NCI-H2107 (cell line): ENCODE measurements at regions not wholly inside any gene's neighbourhood (a gene's known extent, or its start where the extent isn't known, plus 50 kb on each side); places are given as distances from the start of the nearest gene placed in this dataset.

Source experiments
- DNase-seq: peaks from one replicate; lab custom pipeline; 2025; lab: John Stamatoyannopoulos, UW

DNA sequence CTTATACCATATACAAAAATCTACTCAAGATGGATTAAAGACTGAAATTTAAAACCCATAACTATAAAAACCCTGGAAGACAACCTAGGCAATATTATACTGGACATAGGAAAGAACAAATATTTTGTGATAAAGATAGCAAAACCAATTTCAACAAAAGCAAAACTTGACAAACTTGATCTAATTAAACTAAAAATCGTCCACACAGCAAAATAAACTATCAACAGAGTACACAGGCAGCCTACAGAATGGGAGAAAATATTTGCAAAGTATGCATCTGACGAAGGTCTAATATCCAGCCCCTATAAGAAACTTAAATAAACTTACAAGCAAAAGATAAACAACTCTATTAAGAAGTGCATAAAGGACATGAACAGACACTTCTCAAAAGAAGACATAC is 240.1 kb downstream of the HGF start:
- DNase-seq = no peak

DNA sequence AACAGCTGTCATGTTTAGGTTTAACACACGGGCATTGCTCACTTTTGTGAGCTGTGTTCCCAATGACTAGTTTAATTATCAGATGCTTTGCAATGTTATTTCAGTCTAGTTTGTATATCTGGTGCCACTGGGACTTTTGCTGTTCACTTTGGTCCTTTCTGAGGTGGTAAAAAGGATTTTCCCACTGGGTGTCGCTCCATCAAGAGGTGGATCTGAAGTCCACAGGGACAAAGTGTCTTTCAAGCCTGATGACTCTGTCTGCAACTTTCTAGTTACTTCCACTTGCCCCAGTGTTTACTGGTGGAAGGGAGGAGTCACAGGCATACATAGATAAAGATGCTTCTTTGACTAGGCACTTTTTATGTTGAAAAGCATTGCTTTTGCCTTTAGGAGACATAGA is 242.2 kb downstream of the HGF start:
- no peak for DNase-seq

DNA sequence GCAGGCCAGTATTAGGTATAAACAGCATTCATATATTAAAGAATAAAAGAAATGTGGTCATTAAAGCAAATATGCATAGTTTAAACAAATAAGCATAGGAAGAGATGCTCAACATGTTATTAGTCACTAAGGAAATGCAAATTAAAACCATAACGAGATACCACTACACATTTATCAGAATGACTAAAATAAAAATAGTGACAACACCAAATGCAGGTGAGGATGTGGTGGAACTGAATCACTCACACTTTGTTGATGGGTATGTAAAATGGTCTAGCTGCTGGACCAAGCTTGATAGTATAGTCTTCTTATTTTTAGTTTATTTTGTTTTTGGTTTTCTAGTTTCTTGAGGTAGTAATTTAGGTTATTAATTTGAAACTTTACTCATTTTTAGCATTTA is 242.9 kb downstream of the HGF start:
- no peak for DNase-seq

DNA sequence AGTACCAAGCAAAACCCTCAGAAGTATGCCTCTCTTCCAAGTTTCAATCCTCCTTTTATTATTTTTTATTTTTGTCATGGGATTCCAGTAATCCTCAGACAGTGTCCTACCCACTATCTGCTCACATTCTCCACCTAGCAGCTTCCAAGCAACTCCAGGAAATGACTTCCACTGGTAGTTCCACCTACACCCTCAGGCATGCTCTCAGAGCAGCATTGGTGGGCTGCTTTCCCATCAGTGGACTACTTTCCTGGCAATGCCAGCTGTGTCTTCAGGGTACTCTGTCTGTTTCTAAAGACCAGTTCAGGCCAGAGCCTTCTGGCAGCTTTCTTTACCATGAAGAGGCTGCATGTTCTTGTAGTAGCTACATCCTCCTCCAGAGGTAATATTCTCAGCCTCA is 244.0 kb downstream of the HGF start:
- DNase-seq = no peak

DNA sequence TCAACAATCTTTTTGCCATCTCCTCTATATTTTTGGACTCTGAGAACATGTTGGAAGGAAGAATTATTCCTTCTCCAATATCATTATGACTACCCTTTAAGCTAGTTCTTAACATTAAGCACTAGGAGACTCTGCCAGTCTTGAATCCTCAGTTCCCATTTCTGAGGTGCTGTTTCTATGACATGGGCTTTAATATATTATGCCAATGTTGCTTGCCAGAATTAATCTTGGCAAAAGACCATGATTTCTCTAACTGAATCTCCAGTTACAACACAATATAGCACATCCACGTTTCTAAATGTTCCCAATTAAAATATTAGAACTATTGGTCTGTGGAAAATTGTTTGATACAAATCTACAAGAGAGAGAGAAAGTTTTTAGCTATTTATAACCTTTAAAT is 250.0 kb downstream of the HGF start:
- DNase-seq = no peak

DNA sequence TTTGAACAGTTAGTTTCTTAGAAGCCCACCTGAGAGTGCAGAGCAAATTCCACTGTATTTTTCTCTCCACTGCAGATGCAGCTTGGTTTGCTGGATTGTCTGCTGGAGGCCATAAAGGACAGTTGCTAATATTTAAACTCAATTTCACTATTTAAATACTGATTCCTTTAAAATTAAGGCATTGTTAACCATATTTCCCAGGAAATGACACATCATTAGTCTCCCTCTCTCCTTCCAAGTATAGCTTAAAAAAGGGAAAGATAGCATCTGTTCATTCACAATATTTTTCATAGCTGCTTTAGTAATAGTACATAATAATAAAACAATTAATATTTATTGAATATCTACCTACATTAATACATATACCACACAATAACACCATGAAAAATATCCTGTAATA is 252.9 kb downstream of the HGF start:
- DNase-seq = no peak

DNA sequence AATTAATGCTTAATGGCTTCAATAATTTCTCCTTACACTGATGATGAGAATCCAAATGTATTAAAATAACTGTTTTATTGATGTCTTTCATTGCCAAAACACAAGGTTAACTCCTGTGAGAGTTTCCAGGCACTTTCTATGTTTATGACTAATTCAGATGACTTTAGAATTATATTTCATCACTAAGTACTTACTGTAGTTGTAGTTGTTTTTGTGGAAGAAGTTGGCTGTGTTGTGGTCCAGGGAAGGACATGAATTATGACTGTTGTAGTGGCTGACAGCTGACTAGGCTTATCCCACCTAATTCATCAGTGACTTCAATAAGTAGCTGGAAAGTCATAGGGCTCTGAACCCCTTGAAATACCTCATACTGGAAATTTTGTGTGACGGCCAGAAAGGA is 254.8 kb downstream of the HGF start:
- DNase-seq = no peak

DNA sequence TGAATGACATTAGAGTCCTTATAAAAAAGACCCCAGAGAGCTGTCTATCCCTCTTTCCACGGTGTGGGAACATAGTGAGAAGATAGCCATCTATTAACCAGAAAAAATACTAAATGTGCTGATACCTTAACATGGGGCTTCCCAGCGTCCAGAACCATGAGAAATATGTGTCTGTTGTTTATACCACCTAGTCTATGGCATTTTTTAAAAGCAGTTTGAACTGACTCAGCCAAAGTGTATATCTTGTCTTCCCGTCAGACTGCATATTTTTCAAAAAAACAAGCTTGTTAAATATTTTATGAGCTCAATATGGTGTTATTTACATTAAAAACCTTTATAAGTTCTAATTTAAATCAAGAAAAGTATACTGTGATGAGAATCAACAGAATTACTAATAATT is 255.3 kb downstream of the HGF start:
- DNase-seq = no peak

DNA sequence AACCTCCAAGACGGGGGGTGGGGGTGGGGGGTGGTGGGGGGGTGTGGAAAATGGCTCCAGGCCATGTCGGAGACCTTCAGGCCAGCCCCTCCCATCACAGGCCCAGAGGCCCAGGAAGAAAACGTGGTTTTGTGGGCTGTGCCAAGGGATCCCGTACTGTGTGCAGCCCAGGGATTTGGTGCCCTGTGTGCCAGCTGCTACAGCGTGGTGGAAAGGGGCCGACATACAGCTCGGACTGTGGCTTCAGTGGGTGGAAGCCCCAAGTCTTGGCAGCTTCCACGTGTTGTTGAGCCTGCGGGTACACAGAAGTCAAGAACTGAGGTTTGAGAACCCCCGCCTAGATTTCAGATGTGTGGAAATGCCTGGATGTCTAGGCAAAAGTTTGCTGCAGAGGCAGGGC is 259.7 kb downstream of the HGF start:
- DNase-seq = no peak

DNA sequence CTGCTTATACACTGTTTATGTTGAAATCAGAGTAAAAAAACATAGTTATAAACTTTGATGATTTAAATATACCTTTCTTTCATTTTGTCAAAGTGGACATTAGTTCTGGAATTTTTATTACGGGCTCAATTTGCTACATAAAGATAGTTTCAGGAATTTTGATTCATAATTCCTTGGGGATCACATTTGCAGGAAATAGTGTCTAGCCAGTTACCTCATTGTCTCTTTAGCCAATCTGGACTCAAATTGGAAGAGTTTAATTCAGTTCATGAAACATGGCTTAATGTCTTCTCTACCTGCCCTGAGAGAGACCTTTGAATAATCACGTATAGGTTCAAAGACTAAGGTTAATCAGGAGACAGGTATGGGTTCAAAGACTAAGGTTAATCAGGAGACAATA is 262.6 kb downstream of the HGF start:
- no peak for DNase-seq

DNA sequence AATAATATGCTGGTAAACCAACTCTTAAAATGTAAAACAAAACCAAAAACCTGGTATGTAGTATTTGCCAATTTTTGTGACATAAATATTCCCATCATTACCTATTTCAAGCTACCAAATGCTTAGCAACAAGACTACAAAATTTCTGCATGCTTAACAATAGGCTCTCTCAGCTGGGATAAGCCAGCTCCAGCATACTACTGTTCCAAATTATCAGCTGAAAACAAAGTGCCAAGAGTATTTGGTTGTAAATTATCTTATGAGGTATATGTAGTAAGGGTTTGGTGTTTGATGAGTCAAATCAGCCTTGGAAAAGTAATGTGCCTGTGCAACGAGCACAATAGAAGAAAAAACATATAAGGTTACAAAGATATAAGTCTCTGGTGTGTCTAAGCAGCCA is 263.2 kb downstream of the HGF start:
- no peak for DNase-seq

DNA sequence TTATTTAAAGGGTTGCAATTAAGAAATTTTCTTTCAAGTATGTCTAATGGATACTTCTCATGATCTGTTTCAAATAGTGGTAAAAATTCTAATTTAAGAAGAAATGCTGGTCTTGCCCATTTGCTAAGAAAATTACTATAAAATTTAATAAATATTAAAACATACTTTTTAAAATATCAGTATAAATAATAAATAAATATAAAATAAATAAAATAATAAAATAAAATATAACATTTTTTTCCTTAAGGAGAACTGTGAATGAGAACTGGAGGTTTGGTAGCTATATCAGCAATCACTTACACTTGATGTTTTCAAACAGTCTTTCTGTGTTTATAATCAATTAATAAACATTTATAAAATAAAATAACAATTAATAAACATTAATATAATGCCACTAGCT is 266.1 kb downstream of the HGF start:
- DNase-seq = no peak

DNA sequence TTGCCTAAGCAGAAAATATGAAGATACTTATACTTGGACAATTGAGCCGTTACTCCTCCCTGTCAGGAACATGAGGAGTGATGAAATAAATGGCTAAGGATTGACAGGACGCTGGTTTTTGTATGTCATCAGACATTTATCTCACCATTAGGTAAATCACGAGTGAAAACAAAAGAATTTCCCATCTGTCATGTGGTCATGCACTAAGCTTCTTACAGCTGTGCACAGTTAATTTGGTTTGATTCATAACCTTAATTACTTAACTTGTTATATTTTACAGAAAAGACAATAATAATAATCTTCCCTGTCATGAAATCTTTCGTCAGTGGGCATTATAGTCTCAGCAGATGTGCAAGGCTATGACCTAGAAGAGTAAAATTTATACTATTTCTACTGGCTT is 266.5 kb downstream of the HGF start:
- no peak for DNase-seq

DNA sequence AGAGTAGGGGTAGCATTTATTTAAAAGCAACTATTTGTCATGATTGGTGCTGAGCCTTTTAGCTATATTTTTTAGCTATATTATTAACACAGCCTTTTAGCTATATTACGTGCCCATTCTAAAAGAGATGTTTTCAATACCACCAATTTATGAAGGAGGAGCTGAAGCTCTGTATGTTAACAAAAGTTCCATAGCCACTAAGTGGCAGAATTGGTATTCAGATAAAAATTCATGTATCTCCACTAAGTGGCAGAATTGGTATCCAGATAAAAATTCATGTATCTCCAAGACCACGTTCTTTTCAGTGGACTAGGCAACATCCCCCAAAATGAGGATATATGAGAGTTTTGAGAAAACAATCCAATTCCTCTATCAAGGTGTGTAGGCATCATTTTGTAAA is 268.6 kb downstream of the HGF start:
- no peak for DNase-seq

DNA sequence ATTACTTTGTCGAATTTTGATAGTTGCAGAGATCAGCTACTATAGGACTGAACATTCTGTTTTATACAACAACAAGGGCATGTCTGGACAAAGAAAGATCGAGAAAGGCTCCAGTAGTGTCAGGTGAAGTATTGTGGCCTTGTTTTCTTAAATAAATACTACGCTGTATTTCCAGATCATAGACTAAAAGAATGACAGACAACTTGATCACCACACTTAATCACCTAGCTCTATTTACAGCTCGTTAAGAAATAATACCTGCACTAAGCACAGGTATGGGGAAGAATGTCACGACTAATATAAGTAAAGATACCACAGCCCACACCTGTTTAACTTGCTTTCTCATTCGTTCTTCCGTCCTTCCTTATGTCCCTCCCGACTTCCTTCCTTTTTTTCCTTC is 269.2 kb downstream of the HGF start:
- DNase-seq = no peak

DNA sequence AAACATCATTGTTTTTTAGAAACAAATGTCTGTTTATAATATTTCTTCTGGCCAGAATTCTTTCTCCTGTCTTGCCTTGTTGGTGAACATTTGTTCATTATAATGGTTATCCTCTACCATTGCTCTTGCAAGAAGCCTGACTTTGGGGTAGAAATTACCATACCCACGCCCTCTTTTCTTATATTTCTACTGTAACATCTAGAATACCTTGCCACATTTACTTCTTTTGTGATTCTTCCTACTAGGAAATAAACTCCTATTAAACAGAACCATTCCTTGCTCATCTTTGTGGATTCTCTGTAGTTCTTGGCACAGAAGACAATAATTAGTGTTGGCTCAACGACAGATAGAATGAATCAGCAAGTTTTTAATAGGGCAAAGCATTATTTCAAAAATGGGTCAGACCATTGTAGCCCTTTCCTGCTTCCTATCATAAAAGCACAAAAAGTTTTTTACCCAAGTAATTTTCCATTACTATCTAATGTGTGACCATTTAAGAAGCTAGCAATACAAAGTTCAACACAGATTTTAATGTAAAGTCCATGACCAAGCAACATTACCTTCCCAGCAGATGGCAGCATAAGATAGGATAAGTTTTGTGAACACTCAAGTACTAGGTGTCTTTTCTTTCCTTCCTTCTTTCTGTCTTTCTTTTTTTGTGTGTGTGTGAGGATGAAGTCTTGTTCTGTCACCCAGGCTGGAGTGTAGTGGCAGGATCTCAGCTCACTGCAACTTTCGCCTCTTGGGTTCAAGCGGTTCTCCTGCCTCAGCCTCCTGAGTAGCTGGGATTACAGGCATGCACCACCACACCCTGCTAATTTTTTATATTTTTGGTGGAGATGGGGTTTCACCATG is 270.4 kb downstream of the HGF start:
- DNase-seq = peak; percentile 84

DNA sequence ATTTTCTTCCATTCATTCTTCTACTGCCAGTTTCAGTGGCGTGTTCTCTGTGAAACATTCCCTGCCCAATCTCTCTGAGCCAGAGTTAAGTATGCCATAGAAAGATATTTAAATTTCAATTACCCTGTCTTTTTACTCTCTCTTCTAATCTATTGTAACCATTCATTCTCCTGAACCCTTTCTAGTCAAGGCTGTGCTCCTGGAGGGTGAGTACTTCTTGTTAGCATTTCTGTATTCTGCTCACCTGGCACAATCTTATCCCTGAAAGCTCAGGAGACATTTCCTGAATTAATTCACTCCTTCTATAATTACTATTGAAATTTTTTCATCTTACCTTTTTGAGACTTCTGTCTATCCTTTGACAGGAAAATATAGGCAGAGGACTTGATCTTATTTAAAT is 271.7 kb downstream of the HGF start:
- DNase-seq = no peak

DNA sequence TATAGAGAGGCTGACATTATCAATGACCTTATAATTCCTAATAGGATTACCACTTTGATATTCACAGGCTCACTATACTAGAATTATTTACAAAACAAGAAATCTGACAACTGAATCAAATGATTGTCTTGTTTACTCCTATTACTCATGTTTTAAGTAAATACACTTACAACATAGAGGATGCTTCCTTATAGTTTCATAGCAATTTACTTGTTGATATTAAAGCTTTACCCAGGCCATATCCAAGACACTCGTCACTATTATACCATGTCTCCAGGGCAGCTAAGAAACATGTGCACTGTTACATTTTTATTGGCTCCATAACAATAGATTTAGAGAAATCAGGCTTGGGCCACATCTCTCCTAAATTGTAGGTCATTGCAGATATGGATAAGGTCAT is 276.9 kb downstream of the HGF start:
- no peak for DNase-seq

DNA sequence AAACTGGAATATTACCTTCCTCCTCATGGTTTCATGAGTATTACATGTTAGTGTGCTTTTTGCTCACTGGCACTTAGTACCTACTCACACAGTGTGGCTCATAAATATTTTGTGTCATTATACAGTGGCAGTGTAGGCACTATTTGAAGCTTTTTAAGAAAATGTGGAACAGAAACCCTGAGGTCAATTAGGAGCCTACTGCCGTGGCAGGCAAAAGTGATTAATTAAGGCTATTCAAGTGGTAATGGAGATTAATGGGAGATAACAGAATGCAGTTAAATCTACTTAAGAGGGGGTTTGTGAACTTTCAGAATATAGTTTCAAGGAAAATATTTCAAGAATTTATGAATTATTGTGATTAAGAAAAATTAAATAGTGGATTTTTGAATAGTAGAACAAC is 277.6 kb downstream of the HGF start:
- DNase-seq = no peak

DNA sequence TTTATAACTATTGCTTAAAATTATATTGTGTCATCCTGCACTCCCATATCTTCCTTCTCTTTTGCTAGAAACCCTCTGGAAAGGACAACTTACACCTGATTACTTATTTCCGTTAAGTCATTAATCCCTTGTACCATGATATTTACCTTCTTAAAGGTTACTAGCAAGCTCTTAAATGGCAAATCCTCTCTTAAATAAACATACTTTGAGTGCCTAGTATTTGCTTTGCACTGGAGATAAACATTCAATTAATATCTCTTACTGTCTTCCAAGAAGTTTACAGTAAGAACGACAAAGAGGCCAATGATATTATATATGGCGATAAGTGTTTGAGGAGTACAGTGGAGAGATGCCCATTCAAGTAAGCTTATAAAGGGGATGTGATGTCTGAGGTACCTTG is 278.3 kb downstream of the HGF start:
- DNase-seq = no peak

DNA sequence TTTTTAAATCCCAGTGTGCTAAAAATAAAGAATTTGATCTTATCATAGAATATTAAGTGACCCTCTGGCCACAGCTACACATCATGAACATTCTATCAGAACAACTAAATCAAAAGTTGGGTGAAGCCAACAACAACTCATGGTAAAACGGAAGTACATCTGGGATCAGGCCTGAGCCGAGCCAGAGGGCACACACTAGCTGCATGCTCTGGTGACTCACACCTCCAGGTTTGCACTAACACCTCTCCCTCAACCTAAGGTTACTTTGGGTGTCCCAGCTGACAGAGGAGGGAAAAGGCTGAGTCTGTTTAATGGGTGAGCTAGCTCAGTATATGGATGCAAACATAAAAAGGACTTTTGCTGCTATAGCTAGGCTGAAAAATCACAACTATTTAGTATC is 281.6 kb downstream of the HGF start:
- DNase-seq = no peak

DNA sequence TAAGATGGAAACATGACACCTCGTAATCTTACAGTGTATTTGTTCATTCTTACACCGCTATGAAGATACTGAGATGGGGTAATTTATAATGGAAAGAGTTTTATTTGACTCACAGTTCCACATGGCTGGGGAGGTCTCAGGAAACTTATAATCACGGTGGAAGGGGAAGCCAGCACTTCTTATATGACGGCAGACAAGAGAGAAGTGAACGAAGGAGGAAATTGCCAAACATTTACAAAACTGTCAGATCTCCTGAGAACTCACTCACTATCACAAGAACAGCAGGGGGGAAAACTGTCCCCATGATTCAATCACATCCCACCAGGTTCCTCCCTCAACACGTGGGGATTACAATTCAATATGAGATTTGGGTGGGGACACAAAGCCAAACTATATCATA is 282.3 kb downstream of the HGF start:
- no peak for DNase-seq

DNA sequence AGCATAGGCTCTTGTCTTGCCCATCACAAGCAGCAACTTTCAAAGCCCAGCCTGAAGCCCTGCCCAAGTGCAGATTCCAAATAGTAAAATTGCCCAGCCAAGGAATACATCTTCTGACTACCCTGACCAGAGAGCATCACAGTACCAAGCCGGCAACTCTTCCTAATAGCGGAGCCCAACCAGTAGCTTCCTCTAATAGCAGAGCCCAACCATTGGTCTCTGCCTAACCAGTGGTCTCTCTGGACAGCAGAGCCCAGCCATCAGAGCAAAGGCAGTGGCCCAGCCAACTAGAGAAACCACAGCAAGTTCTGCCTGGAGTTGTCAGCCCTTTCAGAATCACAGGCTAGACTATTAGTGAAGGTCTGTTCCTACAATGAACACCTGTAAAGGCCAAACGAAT is 285.6 kb downstream of the HGF start:
- no peak for DNase-seq

DNA sequence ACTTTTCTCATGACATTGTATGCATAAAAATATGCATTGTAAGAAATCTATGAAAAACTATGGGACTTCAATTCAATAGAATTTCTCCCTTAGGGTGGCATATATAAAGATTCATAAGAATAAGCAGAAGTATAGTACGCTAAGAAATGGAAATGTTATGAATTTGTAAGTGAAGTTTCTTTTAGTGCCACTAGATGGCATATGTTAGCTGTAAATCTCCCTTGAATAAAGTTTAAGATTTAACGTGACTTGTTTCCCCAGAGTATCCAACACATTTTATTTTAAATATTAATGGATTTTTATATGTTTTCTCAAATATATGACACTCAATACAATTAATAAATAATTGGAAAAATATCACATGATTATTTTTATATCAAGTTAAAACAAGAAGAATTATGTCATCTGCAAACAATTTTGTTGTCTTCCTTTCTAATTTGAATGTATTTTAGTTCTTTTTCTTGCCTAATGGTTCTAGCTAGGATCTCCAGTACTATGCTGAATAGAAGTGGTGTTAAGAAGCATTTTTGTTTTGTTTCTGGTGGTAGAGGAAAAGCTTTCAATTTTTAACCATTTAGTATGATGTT is 287.2 kb downstream of the HGF start:
- no peak for DNase-seq
